Stimulated activated CD4-positive, alpha-beta T cell treated with anti-CD3 and anti-CD28 coated beads, Interleukin-15, amount 100 ng/mL, for 1 hour (primary cell): ENCODE measurements at regions not wholly inside any gene's neighbourhood (a gene's known extent, or its start where the extent isn't known, plus 50 kb on each side); places are given as distances from the start of the nearest gene placed in this dataset.
"Not testable (repeated sequence)": the region's sequence is repeated elsewhere in the genome, so short reads cannot be mapped to it uniquely, and the experiment has no call there.

Experiments used
- DNase-seq, 2 donors: peaks; one replicate each; pipeline ENCODE4 v3.0.0-alpha.2; 2020; ENCODE audit warnings: low read depth in 1 of 2, low spot score in 1 of 2

DNA sequence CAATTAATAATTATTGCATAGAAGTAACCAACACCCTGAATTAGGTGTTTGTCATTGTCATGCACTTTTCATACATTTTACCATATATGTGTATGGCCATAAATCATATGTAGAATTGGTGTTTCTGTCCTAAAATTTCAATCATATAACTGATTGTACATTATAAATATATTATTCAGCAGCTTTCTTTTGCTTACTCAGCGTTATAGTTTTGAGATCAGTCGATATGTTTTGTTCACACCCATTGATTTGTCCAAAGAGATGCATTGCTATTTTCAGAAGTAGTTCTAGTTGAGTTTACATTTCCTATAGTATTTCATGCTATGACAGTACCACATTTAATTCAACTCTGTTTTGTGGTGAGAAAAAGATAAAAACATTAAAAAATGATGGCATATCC is 50.5 kb upstream of the PARP4 start:
- no peak for DNase-seq

DNA sequence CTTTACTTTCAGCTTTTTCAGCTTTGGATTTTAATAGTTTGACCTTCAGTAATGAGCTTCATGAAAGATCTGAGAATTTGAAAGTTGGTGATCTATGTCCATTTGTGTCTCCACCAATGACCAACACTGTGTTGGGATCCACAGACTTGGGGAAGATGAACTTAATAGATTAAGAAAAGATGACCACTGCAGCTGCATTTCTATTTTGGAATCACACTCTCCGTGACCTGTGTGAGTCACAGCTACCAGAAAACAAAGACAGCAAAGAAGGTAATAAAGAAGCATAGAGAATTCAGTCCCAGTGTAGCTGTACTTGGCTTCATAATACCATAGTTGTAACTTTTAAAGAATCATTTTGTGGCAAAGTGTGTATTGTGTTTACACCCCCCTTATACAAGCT is 51.4 kb upstream of the PARP4 start:
- DNase-seq = not testable (repeated sequence)

DNA sequence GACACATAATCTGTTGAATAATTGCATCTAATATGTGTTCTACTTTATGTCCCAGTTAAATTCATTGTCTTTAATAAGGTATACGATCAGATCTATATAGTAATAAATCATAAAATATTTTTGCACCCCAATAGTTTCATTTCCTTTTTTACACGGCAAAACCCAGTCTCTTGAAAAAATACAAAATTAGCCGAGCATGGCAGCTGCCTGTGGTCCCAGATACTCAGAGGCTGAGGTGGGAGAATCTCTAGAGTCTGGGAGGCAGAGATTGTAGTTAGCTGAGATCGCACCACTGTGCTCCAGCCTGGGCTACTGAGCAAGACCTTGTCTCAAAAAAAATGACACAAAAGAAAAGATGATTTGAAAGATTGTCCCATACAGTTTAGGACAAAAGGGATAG is 52.3 kb upstream of the PARP4 start:
- no peak for DNase-seq

DNA sequence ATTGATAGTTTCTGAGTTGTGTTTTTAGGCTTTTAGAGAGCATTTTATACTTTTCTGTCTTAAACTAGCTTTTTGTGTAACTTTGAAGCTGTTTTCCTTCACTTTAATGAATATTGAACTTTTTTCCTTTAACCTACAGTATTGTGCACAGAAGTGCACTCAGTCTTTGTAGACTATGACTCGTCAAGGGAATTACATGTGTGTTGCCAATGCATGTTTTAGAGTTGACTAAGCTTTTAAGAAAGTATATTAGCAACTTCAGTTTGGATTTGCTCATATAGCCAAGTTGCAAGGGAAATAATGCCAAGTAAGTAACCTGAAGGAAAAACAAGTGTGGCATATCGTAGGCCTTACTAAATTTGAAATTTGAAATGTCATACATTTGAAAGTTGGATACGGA is 55.0 kb upstream of the PARP4 start:
- not testable (repeated sequence) for DNase-seq

DNA sequence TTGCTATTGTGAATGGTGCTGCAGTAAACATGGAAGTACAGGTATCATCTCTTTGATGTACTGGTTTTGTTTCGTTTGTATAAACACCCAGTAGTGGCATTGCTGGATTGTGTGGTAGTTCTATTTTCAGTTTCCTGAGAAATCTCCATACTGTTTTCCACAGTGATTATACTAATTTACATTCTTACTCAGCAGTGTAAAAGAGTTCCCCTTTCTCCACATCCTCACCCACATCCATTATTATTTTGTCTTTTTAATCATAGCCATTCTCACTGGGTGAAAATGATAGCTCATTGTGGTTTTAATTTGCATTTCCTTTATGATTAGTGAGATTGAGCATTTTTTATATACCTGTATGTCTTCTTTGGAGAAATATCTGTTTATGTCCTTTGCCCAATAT is 62.3 kb upstream of the PARP4 start:
- no peak for DNase-seq

DNA sequence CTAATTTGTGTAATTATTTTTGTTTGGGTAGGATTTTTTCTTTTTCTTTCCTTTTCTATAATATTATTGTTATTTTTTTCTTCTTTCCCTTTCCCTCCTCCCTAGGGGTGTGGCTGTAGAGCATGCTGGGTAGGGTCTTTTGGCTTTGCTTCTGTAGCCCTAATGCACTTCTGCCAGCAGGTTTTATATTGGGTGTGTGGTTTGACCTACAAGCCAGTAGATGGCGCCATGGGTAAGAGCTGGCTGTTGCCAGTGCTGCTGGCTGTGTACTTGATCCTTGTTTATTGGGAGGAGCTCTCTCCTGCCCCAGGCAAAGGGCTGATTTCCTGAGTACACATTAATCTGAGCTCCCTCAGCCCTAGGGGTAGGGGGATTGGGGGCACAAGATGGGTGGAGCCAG is 67.7 kb upstream of the PARP4 start:
- not testable (repeated sequence) for DNase-seq

DNA sequence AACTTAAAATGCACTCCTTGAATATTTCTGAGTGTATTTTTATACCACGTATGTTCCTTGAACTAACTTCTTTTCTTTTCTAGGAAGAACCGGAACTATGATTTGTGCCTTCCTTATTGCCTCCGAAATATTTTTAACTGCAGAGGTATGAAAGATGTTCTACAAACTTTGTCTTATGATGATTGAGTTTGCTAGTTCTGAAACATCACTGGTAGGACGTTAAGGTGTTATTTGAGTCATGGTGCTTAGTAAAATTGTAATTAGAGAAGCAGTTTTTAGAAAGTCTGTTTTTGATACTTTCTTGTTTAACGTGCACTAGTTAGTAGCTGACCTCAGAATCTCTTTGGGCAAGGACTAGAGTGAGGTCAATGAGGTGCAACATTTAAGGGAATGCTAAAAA is 69.0 kb upstream of the PARP4 start:
- DNase-seq = not testable (repeated sequence)

DNA sequence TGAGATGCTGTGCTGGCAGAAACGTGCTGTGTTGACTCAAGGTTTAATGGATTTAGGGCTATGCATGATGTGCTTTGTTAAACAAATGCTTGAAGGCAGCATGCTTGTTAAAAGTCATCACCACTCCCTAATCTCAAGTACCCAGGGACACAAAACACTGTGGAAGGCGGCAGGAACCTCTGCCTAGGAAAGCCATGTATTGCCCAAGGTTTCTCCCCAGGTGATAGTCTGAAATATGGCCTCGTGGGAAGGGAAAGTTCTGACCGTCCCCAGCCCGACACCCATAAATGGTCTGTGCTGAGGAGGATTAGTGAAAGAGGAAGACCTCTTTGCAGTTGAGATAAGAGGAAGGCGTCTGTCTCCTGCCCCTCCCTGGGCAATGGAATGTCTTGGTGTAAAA is 79.1 kb upstream of the PARP4 start:
- DNase-seq = not testable (repeated sequence)

DNA sequence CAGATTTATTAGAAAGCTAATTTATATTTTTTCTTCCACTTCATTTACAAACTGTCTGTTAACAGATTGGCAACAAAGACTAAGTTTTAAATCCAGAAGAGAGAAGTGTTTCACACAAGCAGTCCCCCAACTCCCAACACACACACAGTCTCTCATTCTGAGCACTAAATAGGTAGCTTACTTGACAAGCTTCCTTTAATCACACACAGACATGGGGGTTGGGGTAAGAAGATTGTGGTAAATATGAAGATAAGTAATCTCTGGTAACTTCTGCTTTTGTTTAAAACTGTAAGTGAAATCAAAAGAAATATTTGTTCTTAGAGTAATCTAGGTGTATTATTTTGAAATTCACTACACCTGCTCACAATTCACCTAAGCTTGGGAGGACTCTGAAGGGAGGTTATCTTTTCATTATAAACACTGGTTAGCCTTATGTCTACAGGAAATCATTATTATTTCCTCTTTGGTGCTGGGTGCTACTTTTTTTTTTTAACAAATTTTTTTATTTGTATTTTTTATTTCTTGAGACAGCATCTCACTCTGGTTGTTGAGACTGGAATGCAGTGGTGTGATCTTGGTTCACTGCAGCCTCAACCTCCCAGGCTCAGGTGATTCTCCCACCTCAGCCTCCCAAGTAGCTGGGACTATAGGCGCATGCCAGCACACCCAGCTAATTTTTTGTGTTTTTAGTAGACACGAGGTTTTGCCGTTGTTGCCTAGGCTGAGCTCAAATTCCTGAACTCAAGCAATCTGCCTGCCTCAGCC is 82.1 kb upstream of the ATP12A start:
- not testable (repeated sequence) for DNase-seq

DNA sequence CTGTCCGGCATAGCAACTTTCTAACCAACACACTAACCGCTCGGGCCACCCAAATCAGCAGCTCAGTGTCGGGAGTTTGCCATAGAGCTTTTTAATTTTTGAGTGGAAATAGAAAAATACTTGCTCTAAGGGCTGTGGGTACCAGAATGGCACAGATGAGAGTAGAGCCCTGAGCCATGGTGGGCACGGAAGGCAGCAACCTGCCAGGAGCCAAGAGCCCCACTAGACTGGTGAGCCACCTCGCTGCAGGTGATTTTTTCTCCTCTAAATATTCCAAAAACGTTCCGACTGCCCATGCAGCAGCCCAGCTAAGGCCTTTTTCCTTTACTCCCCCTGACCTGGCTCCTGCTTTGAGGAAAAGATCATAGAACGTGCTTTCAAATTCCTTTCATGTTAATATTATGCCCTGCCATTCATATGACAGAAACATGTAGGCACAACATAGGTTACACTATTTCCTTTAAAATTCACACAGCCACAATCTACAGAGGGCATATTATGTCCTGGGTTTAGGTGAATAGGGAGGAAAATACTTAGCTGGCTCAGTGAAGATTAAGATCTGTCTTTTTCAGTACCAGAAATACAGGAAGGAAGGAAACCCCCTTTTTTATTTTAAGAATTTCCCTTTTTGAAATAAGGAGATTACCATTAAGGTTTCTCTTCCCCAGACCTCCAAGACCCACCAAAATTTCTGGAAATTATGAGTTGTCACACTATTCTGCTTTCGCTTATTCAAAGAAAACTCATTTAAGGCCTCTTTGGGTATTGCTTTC is 81.0 kb upstream of the ATP12A start:
- not testable (repeated sequence) for DNase-seq

DNA sequence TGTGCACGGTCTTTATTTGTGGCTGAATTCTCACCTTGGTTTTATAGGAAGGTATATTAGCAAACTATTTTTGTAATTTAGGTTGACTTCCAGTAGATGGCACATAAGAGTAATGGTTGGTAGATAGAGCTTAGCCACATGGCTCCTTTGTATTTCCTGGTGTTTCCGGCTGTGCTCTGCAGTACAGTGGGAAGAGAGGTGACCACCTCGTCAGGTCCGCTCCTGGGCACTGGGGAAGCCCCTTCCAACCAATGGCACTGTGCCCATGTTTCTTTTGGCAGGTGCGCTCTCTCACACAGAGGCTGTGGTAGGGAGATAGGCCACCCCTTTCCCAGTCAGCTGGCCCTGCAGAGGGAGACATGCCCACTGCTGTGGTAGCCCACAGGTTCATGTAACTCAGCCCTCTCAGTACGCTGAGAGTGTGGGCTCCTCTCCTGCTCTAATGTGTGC is 74.3 kb upstream of the ATP12A start:
- no peak for DNase-seq

DNA sequence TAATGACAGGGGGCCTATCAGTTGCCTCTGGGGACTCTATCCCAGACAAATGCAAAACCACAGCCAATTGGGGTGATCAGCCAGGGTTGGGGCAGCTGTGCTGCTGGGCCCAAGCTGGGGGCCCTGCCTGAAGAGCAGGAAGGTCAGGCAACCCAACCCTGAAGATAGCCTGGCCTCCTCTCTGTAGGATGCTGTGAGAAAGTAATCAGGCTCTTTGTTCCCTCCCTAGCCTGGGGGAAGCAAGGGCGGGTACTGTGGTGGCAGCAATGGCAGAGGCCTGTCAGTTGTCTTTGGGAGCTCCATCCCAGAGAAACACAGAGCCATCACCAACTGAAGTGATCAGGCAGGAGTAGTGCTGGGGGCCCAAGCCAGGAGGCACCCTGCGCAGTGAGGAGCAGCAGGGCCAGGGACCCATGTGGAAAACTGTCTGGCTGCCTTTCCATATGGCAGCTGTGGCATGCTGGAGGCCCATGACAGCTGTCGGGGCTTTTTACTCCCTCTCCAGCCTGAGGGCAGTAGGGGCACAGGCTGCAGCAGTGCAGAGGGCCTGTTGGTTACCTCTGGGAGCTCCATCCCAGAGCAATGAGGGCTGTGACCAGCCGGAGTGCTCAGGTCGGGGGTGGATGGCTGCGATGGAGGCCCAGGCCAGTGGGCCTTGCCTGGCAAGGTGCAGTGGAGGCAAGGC is 73.6 kb upstream of the ATP12A start:
- DNase-seq = no peak

DNA sequence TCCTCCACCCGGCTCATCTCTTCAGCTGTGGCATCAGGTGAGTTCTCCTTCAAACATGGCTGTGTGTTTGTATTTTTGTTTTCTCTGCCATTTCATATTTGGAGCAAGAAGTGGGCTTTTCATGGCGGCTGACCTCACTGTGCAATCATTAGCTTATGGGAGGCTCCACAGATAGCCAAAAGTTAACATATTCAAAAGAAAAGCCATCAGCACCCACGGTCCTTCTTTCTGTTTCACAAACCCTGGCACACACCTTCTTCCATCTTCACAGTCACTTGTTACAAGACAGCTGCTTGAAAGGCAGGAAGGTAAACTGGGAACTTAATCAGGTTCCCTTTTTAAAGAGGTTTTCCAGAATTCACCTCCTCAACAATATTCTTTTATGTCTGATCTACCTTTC is 69.3 kb upstream of the ATP12A start:
- no peak for DNase-seq

DNA sequence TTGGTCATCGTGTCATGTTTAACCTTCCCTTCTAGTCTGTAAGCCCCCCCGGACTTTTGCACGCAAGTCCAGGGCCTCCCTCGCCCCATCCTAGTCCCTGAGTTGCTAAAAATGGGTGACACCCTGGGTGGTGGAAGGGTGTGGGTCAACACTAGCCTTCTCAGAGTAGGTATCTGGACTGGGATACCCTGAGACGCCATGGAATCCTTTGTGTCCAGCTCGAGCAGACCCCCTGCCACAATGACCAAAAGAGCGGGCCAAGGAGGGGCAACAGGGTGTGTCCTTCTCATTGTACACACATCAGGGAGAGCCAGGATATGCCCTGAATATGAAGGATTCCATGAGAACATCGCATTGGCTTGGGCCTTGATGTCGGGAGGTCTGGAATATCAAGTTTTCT is 67.5 kb upstream of the ATP12A start:
- no peak for DNase-seq

DNA sequence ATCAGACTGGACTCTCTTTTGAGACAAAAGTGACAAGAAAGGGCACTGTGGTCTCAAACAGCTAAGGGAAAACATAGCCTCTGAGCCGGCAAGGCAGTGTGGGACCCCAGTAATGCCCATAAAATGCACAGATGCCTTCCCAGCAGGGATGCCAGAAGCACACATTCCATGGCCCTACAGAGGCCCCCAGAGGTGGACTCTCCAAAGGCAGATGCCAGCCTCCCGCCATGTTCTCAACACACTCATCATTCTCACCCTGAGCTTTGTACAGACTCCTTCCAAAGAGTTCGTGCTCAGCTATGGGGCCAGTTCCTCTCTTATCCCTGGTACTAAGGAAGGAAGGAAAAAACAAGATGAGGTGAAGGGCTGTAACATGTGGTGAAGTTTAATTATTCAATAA is 67.1 kb upstream of the ATP12A start:
- no peak for DNase-seq

DNA sequence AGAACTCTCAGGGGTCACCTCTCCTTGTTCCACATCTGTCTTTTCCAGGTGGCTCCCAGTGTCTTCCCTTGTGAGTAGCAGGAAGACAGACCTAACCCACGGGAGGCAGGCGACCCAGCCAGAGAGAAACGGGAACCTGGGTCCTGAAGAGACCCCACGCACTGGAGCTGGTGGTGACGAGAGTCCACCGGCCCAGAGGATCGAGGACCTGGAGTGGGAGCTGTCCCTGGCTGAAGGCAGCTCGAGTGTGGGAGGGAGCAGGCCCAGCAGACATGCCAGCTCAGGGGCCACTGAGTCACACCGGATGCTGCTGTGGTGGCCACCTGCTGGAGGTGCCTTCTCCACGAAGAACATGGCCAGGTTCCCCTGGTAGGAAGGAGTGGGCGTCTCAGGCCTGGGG is 66.5 kb upstream of the ATP12A start:
- no peak for DNase-seq

DNA sequence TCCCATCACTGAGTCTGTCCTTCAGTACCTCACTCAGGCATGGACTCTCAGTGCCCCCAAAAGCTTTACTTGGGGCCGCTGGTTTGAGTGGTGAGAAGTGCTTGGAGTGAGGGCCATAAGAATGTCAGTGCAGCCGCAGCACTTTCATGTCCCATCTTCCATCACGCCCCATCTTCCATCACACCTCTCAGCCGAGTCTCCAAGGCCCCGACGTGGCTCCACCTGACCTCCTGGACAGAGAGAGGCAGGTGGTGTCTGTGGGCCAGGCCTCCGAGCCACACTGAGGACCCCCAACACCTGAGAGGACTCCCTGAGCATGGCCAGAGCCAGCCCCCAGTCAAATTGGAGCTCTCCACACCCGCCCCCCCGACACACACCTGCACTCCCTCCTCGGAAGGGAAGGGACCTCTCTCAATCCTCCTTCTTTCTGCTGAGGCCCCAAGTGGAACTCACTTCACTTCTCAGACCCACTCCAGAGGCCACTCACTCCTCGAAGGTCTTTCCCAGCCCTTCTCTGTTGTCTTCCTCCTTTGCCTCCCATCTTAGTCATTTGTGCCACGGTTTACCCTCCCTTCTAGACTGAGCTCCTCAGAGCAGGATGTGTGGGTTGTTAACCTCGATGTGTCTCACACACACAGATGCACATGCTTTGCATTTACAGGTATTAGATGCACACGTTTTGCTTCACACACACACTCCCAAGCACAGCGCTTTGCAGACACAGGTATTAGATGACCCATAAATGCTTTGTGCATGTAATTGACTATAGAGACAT is 65.7 kb upstream of the ATP12A start:
- no peak for DNase-seq

DNA sequence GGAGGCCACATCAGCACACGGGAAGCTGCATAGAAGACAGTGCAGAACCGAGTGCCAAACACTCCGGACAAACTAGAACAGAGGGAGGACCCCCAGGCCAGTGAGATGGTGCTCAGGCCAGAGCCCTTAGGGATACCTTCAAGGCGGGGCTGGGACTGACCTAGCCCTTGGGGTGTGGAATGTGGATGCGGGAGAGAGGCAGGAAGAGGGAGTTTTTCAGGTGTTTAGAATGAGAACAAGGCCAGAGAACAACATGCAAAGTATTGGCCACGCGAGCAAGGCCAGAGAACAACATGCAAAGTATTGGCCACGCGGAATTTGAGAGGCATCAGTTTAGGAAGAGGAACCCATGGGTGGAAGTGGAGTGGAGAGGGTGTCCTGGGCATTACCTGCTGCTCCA is 65.1 kb upstream of the ATP12A start:
- no peak for DNase-seq

DNA sequence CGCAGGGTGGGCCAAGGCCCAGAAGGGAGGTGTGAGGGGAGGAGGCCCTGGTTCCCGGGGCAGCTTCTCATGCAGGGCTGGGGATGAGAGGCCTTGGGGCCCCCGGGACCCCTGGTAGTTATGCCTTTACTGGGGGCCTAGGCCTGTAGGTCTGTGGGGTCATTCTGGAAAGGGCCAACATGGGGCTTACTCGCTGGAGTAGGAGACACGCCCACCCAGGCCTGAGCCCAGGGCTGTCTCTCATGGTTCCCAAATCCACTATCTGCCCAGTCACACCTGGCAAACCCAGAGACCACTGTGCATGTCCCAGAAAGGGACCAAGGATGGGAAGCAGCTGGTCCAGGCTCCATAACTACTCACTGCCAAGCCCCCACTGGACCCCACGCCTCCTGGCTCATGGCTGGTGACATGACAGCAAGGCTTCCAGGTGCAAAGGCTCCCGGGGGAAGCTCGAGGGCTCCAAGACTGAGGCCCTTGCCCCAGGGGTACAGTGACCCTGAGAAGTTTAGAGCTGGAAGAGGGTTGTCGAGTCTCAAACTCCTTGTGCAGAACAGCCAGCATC is 64.2 kb upstream of the ATP12A start:
- DNase-seq = no peak

DNA sequence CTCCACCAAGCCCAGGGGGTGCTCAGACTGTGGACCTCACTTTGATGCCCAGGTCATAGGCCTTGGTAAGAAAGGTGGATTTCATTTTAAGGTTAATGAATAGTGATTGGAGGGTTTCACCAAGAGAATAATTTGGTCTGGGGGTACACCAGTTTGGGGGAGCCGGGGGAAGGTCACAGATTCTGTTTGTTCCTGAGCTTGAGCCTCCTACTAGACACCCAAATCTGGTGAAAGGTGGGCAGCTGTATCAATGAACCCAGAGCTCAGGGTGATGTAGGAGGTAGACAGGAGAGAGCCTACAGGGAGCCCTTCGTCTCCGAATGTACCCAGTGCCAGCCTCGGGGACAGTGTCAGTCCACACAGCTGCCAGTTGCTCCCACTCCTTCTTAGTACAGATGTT is 63.7 kb upstream of the ATP12A start:
- no peak for DNase-seq
